Myocyte (in vitro differentiated cells): ENCODE measurements at regions not wholly inside any gene's neighbourhood (a gene's known extent, or its start where the extent isn't known, plus 50 kb on each side); places are given as distances from the start of the nearest gene placed in this dataset.

Experiments used
- DNase-seq: peaks from one replicate; pipeline ENCODE4 v3.0.0-alpha.2; 2012; ENCODE audit warnings: low read depth

- peak; percentile 27 for DNase-seq
Observed at GRCh38 chr7:93016681-93017381, 100.9 kb downstream of the SAMD9 start.

- DNase-seq = peak; percentile 55
Observed at GRCh38 chr7:93015779-93016481, 101.8 kb downstream of the SAMD9 start.

GRCh38 chr7:93015101-93015778 lies 102.5 kb downstream of the SAMD9 start:
- DNase-seq = peak; percentile 75

GRCh38 chr7:93014410-93014809 lies 103.4 kb downstream of the SAMD9 start:
- peak; percentile 25 for DNase-seq

GRCh38 chr7:93013446-93014061 lies 104.2 kb downstream of the SAMD9 start:
- no peak for DNase-seq

- DNase-seq = peak; percentile 64
Observed at GRCh38 chr7:93011351-93012294, 106.2 kb downstream of the SAMD9 start.

GRCh38 chr7:93008833-93009232 lies 108.9 kb downstream of the SAMD9 start:
- DNase-seq = peak; percentile 24

GRCh38 chr7:93006480-93007095 lies 111.2 kb downstream of the SAMD9 start:
- DNase-seq = peak; percentile 24

- DNase-seq = no peak
Observed at GRCh38 chr7:93004906-93005305, 112.9 kb downstream of the SAMD9 start.

GRCh38 chr7:92997719-92998118 lies 120.1 kb downstream of the SAMD9 start:
- no peak for DNase-seq

GRCh38 chr7:92997152-92997551 lies 120.6 kb downstream of the SAMD9 start:
- no peak for DNase-seq

GRCh38 chr7:92994901-92995300 lies 122.9 kb downstream of the SAMD9 start:
- no peak for DNase-seq

- no peak for DNase-seq
Observed at GRCh38 chr7:92992932-92993331, 124.8 kb downstream of the SAMD9 start.

GRCh38 chr7:92992483-92992882 lies 125.3 kb downstream of the SAMD9 start:
- no peak for DNase-seq

- DNase-seq = no peak
Observed at GRCh38 chr7:92991190-92991589, 126.6 kb downstream of the SAMD9 start.

GRCh38 chr7:92988941-92989545 lies 128.7 kb downstream of the SAMD9 start:
- no peak for DNase-seq

GRCh38 chr7:92988051-92988450 lies 129.7 kb downstream of the SAMD9 start:
- peak; percentile 81 for DNase-seq

- DNase-seq = no peak
Observed at GRCh38 chr7:92987538-92987937, 130.2 kb downstream of the SAMD9 start.

- peak; percentile 44 for DNase-seq
Observed at GRCh38 chr7:92987095-92987494, 130.7 kb downstream of the SAMD9 start.

- DNase-seq = no peak
Observed at GRCh38 chr7:92982928-92983327, 134.9 kb downstream of the SAMD9 start.
